Left ventricle myocardium inferior (tissue), 1 donor: ENCODE measurements at regions not wholly inside any gene's neighbourhood (a gene's known extent, or its start where the extent isn't known, plus 50 kb on each side); places are given as distances from the start of the nearest gene placed in this dataset.
A peak's percentile ranks its signal among the peaks of the same experiment; 100 is the strongest.

Experiments
- DNase-seq: peaks from one replicate; pipeline ENCODE4 v3.0.0-alpha.2; 2020
- H3K27ac ChIP-seq: fragments of 200-600 bp; replicated peaks from 2 replicates; pipeline ENCODE4 v1.8.0; 2021
- H3K27me3 ChIP-seq: fragments of 200-600 bp; 2 replicates; pipeline ENCODE4 v1.8.0; 2021; ENCODE audit warnings: low read depth
- H3K36me3 ChIP-seq: fragments of 200-600 bp; 2 replicates; pipeline ENCODE4 v1.8.0; 2021
- H3K4me1 ChIP-seq: fragments of 200-600 bp; 2 replicates; pipeline ENCODE4 v1.8.0; 2021
- H3K4me3 ChIP-seq: fragments of 200-600 bp; 2 replicates; pipeline ENCODE4 v1.8.0; 2021; ENCODE audit warnings: mild to moderate bottlenecking, moderate library complexity
- H3K9me3 ChIP-seq: fragments of 200-600 bp; replicated peaks from 2 replicates; pipeline ENCODE4 v1.8.0; 2021
- CTCF ChIP-seq: fragments of 200-600 bp; IDR thresholded peaks from 2 replicates; pipeline ENCODE4 v1.8.0; 2021; ENCODE audit warnings: antibody characterized with exemption, mild to moderate bottlenecking, borderline replicate concordance
- intact Hi-C: fragments of 100-400 bp; cut with micrococcal nuclease; formaldehyde crosslinking; loops from one replicate; pipeline ENCODE4 v1.11.0; 2022
- donor health status: DM: no; HTN: yes; CAD: no; lungs with severe emphysema.

- Histone ChIP-seq H3K9me3 (peaks cover 4% of the 10 kb centered on the region), H3K27me3 (no peaks in the 10 kb centered on the region), H3K27ac (no peak overlapping the region), H3K4me3 (no peak overlapping the region), H3K4me1 (no peaks in the 10 kb centered on the region), H3K36me3 (no peaks in the 10 kb centered on the region)
- DNase-seq, result no peak
- intact Hi-C loops, result no loop called here
- TF ChIP-seq CTCF, result no peak
These were observed 133.8 kb downstream of the ZNF737 start for GRCh38 chr19:20431826-20432225.

DNA sequence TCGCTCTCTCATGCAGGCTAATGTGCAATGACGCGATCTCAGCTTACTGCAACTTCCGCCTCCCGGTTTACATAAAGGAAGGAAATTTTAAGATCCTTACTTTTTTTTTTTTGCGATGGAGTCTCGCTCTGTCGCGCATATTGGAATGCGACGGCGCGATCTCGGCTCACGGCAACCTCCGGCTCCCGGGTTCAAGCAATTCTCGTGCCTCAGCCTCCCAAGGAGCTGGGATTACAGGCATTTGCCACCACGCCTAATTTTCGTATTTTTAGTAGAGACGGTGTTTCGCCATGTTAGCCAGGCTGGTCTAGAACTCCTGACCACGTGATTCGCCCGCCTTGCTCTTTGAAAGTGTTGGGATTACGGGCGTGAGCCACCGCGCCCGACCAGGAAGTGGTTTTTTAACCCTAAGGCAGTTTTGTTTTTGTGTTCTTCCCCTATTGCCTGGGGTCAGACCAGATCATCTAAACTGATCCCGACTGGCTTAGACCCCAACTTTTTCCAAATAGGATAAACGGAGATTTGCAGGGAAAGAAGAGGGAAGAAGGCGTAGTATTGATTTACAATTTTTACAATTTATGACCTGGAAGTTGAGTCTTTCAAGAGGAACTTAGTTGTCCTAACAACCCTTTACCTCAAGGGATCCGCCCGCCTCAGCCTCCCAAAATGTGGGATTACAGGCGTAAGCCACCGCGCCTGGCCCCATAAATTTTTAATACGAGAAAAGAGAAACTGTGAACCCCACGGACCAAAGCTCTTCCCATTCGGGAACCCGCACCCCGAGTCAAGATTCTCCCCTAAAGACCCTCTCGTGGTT lies 142.0 kb downstream of the ZNF737 start:
- TF ChIP-seq CTCF, result no peak
- no peaks in the 10 kb centered on the region for H3K9me3 ChIP-seq
- H3K4me3 ChIP-seq, result peak overlapping the region; percentile 76
- intact Hi-C loops, result no loop called here
- H3K36me3 ChIP-seq, result no peaks in the 10 kb centered on the region
- no peaks in the 10 kb centered on the region for H3K27me3 ChIP-seq
- DNase-seq, result peak; percentile 54
- H3K27ac ChIP-seq, result peak overlapping the region; percentile 85
- peaks cover 22% of the 10 kb centered on the region for H3K4me1 ChIP-seq

- peak overlapping the region; percentile 76 for H3K4me3 ChIP-seq
- DNase-seq, result peak; percentile 12
- intact Hi-C loops, result no loop called here
- TF ChIP-seq CTCF, result no peak
- H3K27me3 ChIP-seq, result no peaks in the 10 kb centered on the region
- H3K36me3 ChIP-seq, result no peaks in the 10 kb centered on the region
- H3K4me1 ChIP-seq, result peaks cover 22% of the 10 kb centered on the region
- peak overlapping the region; percentile 85 for H3K27ac ChIP-seq
- H3K9me3 ChIP-seq, result no peaks in the 10 kb centered on the region
These were observed 143.1 kb downstream of the ZNF737 start for GRCh38 chr19:20422216-20423205.

DNA sequence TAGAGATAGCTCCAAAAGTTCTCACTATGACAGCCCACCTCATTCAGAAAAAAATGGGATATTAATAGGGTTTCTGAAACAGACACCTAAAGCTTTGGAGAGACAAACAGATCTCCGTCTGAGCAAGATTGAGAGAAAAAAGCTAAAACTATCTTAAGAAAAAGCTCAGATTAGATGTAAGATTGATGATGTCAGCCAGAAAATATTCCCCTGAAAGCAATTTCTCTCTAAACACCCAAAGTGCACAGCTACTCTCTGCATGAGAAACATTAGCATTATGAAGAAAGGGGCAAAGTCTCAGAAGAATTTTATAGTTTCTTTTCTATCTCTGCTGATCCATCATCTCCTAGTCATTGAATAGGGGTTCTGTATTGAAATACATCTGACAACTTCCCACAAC lies 148.9 kb downstream of the ZNF737 start:
- intact Hi-C loops, result no loop called here
- Histone ChIP-seq H3K4me1 (no peaks in the 10 kb centered on the region), H3K9me3 (peaks cover 3% of the 10 kb centered on the region), H3K27ac (no peak overlapping the region), H3K27me3 (no peaks in the 10 kb centered on the region), H3K4me3 (no peak overlapping the region), H3K36me3 (no peaks in the 10 kb centered on the region)
- TF ChIP-seq CTCF, result no peak
- DNase-seq, result no peak

GRCh38 chr19:20414120-20414519 lies 151.5 kb downstream of the ZNF737 start:
- Histone ChIP-seq H3K4me1 (no peaks in the 10 kb centered on the region), H3K36me3 (no peaks in the 10 kb centered on the region), H3K27ac (no peak overlapping the region), H3K4me3 (no peak overlapping the region), H3K27me3 (no peaks in the 10 kb centered on the region), H3K9me3 (peaks cover 3% of the 10 kb centered on the region)
- DNase-seq, result no peak
- no peak for TF ChIP-seq CTCF
- intact Hi-C loops, result no loop called here
